SK-N-SH (cell line): ENCODE measurements at regions not wholly inside any gene's neighbourhood (a gene's known extent, or its start where the extent isn't known, plus 50 kb on each side); places are given as distances from the start of the nearest gene placed in this dataset.

Experiments
- EP300 ChIP-seq, 2 experiments: IDR thresholded peaks; 2 replicates each; pipeline versions ENCODE4 v1.4.0 to v1.6.1; 2012; ENCODE audit warnings: borderline replicate concordance in 1 of 2, low read depth in 1 of 2, low read length in 1 of 2
- IRF3 ChIP-seq: fragments of 150-350 bp; IDR thresholded peaks from 2 replicates; pipeline ENCODE4 v1.6.1; 2016; ENCODE audit warnings: mild to moderate bottlenecking, low read depth, low read length
- POLR2AphosphoS5 ChIP-seq: IDR thresholded peaks from 2 replicates; pipeline ENCODE4 v1.6.1; 2012; ENCODE audit warnings: low read depth, low read length
- TF ChIP-seq, protein P1 (sequence below): fragments of 200-600 bp; sonication (generic); IDR thresholded peaks from 2 replicates; pipeline ENCODE4 v1.6.1; 2017; ENCODE audit warnings: antibody characterized with exemption, mild to moderate bottlenecking, moderate library complexity

GRCh38 chr18:68480196-68480595 is 234.7 kb downstream of the TMX3 start:
- TF ChIP-seq POLR2AphosphoS5 (no peak), IRF3 (no peak), EP300 (IDR thresholded peaks at IDR 0.05; ENCODE audit: borderline replicate concordance in 1 of 2, low read depth in 1 of 2, low read length in 1 of 2) (no peak)
- TF ChIP-seq, protein P1, sequence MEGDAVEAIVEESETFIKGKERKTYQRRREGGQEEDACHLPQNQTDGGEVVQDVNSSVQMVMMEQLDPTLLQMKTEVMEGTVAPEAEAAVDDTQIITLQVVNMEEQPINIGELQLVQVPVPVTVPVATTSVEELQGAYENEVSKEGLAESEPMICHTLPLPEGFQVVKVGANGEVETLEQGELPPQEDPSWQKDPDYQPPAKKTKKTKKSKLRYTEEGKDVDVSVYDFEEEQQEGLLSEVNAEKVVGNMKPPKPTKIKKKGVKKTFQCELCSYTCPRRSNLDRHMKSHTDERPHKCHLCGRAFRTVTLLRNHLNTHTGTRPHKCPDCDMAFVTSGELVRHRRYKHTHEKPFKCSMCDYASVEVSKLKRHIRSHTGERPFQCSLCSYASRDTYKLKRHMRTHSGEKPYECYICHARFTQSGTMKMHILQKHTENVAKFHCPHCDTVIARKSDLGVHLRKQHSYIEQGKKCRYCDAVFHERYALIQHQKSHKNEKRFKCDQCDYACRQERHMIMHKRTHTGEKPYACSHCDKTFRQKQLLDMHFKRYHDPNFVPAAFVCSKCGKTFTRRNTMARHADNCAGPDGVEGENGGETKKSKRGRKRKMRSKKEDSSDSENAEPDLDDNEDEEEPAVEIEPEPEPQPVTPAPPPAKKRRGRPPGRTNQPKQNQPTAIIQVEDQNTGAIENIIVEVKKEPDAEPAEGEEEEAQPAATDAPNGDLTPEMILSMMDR = no peak
